ENCODE measurements at regions not wholly inside any gene's neighbourhood (a gene's known extent, or its start where the extent isn't known, plus 50 kb on each side); places are given as distances from the start of the nearest gene placed in this dataset.

DNA sequence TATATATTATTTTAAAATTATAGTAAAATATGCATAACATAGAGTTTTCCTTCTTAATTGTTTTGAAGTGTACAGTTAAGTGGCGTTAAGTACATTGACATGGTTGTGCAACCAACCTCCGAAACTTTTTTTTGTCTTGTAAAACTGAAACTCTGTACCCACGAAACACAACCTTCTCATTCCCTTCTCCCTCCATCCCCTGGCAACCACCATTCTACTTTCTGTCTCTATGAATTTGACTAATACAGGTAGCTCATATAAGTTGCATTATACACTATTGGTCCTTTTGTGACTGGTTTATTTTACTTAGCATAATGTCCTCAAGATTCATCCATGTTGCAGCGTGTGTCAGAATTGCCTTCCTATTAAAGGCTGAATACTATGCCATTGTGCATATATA, 179.4 kb downstream of the SATB1 start:
- H3K27ac ChIP-seq, result no peak overlapping the region
- no peak overlapping the region for H3K4me3 ChIP-seq
- no peaks in the 10 kb centered on the region for H3K27me3 ChIP-seq
- TF ChIP-seq, protein P1, sequence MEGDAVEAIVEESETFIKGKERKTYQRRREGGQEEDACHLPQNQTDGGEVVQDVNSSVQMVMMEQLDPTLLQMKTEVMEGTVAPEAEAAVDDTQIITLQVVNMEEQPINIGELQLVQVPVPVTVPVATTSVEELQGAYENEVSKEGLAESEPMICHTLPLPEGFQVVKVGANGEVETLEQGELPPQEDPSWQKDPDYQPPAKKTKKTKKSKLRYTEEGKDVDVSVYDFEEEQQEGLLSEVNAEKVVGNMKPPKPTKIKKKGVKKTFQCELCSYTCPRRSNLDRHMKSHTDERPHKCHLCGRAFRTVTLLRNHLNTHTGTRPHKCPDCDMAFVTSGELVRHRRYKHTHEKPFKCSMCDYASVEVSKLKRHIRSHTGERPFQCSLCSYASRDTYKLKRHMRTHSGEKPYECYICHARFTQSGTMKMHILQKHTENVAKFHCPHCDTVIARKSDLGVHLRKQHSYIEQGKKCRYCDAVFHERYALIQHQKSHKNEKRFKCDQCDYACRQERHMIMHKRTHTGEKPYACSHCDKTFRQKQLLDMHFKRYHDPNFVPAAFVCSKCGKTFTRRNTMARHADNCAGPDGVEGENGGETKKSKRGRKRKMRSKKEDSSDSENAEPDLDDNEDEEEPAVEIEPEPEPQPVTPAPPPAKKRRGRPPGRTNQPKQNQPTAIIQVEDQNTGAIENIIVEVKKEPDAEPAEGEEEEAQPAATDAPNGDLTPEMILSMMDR (IDR thresholded peaks at IDR 0.05; ENCODE audit: low read depth, low read length), result no peak
- H3K36me3 ChIP-seq, result no peaks in the 10 kb centered on the region
- H3K4me1 ChIP-seq (ENCODE audit: low read depth), result no peaks in the 10 kb centered on the region
- no peak for DNase-seq (ENCODE audit: low read depth in 1 of 2, low spot score in 1 of 2)
- H3K9me3 ChIP-seq (ENCODE audit: low read depth), result no peaks in the 10 kb centered on the region

- Histone ChIP-seq H3K36me3 (no peaks in the 10 kb centered on the region), H3K27ac (no peak overlapping the region), H3K4me1 (ENCODE audit: low read depth) (peaks cover 7% of the 10 kb centered on the region), H3K9me3 (ENCODE audit: low read depth) (no peaks in the 10 kb centered on the region), H3K27me3 (no peaks in the 10 kb centered on the region), H3K4me3 (no peak overlapping the region)
- TF ChIP-seq, protein P1 (IDR thresholded peaks at IDR 0.05; ENCODE audit: low read depth, low read length), result no peak
- DNase-seq (ENCODE audit: low read depth in 1 of 2, low spot score in 1 of 2), result no peak
Measured at GRCh38 chr3:18241837-18242236, 183.3 kb downstream of the SATB1 start.

GRCh38 chr3:18239674-18240073, 185.5 kb downstream of the SATB1 start:
- no peak overlapping the region for H3K27ac ChIP-seq
- H3K4me3 ChIP-seq, result no peak overlapping the region
- no peak for DNase-seq (ENCODE audit: low read depth in 1 of 2, low spot score in 1 of 2)
- no peaks in the 10 kb centered on the region for H3K27me3 ChIP-seq
- H3K36me3 ChIP-seq, result no peaks in the 10 kb centered on the region
- H3K9me3 ChIP-seq (ENCODE audit: low read depth), result no peaks in the 10 kb centered on the region
- H3K4me1 ChIP-seq (ENCODE audit: low read depth), result peaks cover 14% of the 10 kb centered on the region
- TF ChIP-seq, protein P1 (IDR thresholded peaks at IDR 0.05; ENCODE audit: low read depth, low read length), result no peak

DNA sequence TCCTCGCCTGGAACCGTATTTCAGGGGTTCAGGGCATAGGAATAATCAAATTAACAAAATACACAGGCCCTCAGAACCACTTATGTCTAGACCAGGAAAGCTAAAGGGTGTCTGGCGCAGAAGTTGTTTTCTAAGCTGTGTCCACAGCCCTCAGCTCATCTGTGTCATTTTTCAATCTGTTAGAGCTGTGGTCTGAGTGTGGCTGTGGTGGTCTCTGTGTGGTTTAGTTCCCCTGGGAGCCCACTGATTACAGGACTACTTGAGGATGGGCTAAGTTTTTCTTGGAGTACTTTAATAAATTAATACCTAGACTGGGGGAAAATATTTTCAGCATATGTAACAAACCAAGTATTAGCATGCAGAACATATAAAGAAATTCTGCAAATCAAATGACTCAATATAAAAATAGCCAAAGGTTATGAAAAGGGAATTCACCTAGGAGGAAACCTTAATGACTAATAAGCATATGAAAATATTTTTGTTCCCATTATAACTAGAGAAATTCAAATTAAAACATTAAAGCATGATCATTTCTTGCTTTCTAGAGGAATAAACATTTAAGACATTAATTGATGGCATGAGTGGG, 186.3 kb downstream of the SATB1 start:
- DNase-seq (ENCODE audit: low read depth in 1 of 2, low spot score in 1 of 2), result no peak
- H3K27me3 ChIP-seq, result no peaks in the 10 kb centered on the region
- H3K27ac ChIP-seq, result no peak overlapping the region
- no peaks in the 10 kb centered on the region for H3K9me3 ChIP-seq (ENCODE audit: low read depth)
- H3K36me3 ChIP-seq, result no peaks in the 10 kb centered on the region
- TF ChIP-seq, protein P1 (IDR thresholded peaks at IDR 0.05; ENCODE audit: low read depth, low read length), result no peak
- no peak overlapping the region for H3K4me3 ChIP-seq
- peaks cover 23% of the 10 kb centered on the region for H3K4me1 ChIP-seq (ENCODE audit: low read depth)

DNA sequence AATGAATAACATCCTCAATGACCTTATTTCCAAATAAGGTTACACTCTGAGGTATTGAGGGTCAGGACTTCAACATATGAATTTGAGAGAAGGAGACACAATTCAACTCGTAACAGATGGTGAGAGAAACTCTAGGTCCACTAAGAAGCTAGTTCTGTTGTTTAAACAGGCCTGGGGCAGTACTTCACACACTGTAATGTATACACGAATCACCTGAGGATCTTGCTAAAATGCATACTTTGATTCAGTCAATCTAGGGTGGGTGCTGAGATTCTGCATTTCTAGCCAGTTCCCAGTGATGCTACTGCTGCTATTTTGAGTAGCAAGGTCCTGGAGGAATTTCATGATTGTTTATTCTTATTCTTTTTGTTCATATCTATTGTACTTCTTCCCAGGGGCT, 186.8 kb downstream of the SATB1 start:
- Histone ChIP-seq H3K4me3 (no peak overlapping the region), H3K36me3 (no peaks in the 10 kb centered on the region), H3K4me1 (ENCODE audit: low read depth) (peaks cover 23% of the 10 kb centered on the region), H3K27me3 (no peaks in the 10 kb centered on the region), H3K9me3 (ENCODE audit: low read depth) (no peaks in the 10 kb centered on the region), H3K27ac (no peak overlapping the region)
- TF ChIP-seq, protein P1 (IDR thresholded peaks at IDR 0.05; ENCODE audit: low read depth, low read length), result no peak
- no peak for DNase-seq (ENCODE audit: low read depth in 1 of 2, low spot score in 1 of 2)

All from cardiac muscle cell (in vitro differentiated cells and primary cell).